ENCODE measurements at regions not wholly inside any gene's neighbourhood (a gene's known extent, or its start where the extent isn't known, plus 50 kb on each side); places are given as distances from the start of the nearest gene placed in this dataset.
"Not testable (repeated sequence)": the region's sequence is repeated elsewhere in the genome, so short reads cannot be mapped to it uniquely, and the experiment has no call there.

GRCh38 chr2:43009448-43009847 is 217.0 kb downstream of the ZFP36L2 start:
- DNase-seq, result no peak

- DNase-seq, result no peak
Measured at GRCh38 chr2:43008388-43008787, 216.0 kb upstream of the HAAO start.

- no peak for DNase-seq
Measured at GRCh38 chr2:43007901-43008300, 215.5 kb upstream of the HAAO start.

- no peak for DNase-seq
Measured at GRCh38 chr2:43006834-43007543, 214.6 kb upstream of the HAAO start.

- no peak for DNase-seq
Measured at GRCh38 chr2:43005975-43006833, 213.8 kb upstream of the HAAO start.

GRCh38 chr2:43005245-43005974 is 213.0 kb upstream of the HAAO start:
- DNase-seq, result no peak

- DNase-seq, result no peak
Measured at GRCh38 chr2:43004879-43005244, 212.5 kb upstream of the HAAO start.

GRCh38 chr2:43004126-43004865 is 211.9 kb upstream of the HAAO start:
- not testable (repeated sequence) for DNase-seq

- no peak for DNase-seq
Measured at GRCh38 chr2:43003702-43004101, 211.3 kb upstream of the HAAO start.

- DNase-seq, result no peak
Measured at GRCh38 chr2:43001787-43002468, 209.5 kb upstream of the HAAO start.

GRCh38 chr2:43001055-43001378 is 208.6 kb upstream of the HAAO start:
- no peak for DNase-seq

GRCh38 chr2:43000242-43001054 is 208.1 kb upstream of the HAAO start:
- DNase-seq, result no peak

- DNase-seq, result no peak
Measured at GRCh38 chr2:42999856-43000241, 207.5 kb upstream of the HAAO start.

GRCh38 chr2:42999391-42999841 is 207.0 kb upstream of the HAAO start:
- DNase-seq, result no peak

- DNase-seq, result no peak
Measured at GRCh38 chr2:42998721-42999120, 206.3 kb upstream of the HAAO start.

GRCh38 chr2:42996528-42996927 is 204.1 kb upstream of the HAAO start:
- no peak for DNase-seq

- no peak for DNase-seq
Measured at GRCh38 chr2:42995752-42996422, 203.5 kb upstream of the HAAO start.

- DNase-seq, result not testable (repeated sequence)
Measured at GRCh38 chr2:42989283-42990081, 197.1 kb upstream of the HAAO start.

GRCh38 chr2:42988055-42988454 is 195.7 kb upstream of the HAAO start:
- not testable (repeated sequence) for DNase-seq
